ENCODE measurements at regions not wholly inside any gene's neighbourhood (a gene's known extent, or its start where the extent isn't known, plus 50 kb on each side); places are given as distances from the start of the nearest gene placed in this dataset.

DNA sequence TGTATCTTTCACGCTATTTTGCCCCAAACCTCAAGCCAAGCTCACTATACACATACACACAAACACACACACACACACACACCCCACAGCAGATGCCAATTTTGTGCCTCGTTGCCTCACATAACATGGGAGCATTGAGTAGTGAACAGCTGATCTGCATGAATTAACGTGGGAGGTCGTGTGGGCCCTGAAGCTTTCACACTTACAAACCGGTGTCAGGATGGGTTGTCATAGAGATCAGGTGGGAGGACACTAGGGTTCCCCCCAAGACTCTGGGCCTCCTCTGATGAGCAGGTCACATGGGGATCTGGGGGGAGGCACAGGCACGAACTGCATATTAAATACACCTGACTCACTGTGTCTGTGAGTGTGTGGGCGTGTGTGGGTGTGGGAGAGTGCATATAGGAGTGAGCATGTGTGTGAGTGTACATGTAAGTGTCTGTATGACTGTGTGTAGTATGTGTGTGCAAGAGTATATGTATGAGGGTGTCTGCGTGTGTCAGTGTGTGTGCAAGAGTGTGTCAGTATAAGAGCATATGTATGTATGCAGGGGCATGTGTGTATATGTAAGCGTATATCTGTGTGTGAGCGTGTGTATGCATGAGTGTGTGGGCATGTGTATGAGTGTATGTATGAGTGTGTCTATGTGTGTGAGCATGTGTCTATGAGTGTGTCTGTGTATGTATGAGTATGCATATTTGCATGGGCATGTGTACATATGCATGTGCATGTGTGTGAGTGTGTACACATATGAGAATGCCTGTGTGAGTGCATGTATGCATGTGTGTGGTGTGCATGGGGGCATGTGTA lies 370.4 kb downstream of the PREX1 start (continued):
- TF ChIP-seq ARID4B (CRISPR knock-in tag; IDR thresholded peaks at IDR 0.05; ENCODE audit: borderline replicate concordance), result no peak

GRCh38 chr20:48456366-48457192 lies 371.2 kb downstream of the PREX1 start:
- TF ChIP-seq ETV6 (CRISPR knock-in tag; IDR thresholded peaks at IDR 0.05) (no peak), MXD4 (CRISPR knock-in tag; IDR thresholded peaks at IDR 0.05; ENCODE audit: borderline replicate concordance) (no peak), GTF2I (CRISPR knock-in tag; conservative IDR thresholded peaks at IDR 0.05) (no peak), FOXP4 (CRISPR knock-in tag; IDR thresholded peaks at IDR 0.05) (no peak)
- TF ChIP-seq, protein P1, sequence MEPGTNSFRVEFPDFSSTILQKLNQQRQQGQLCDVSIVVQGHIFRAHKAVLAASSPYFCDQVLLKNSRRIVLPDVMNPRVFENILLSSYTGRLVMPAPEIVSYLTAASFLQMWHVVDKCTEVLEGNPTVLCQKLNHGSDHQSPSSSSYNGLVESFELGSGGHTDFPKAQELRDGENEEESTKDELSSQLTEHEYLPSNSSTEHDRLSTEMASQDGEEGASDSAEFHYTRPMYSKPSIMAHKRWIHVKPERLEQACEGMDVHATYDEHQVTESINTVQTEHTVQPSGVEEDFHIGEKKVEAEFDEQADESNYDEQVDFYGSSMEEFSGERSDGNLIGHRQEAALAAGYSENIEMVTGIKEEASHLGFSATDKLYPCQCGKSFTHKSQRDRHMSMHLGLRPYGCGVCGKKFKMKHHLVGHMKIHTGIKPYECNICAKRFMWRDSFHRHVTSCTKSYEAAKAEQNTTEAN (CRISPR knock-in tag; IDR thresholded peaks at IDR 0.05), result no peak
- TF ChIP-seq, protein P2, sequence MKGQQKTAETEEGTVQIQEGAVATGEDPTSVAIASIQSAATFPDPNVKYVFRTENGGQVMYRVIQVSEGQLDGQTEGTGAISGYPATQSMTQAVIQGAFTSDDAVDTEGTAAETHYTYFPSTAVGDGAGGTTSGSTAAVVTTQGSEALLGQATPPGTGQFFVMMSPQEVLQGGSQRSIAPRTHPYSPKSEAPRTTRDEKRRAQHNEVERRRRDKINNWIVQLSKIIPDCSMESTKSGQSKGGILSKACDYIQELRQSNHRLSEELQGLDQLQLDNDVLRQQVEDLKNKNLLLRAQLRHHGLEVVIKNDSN (CRISPR knock-in tag; IDR thresholded peaks at IDR 0.05), result no peak
- TF ChIP-seq, protein P3, sequence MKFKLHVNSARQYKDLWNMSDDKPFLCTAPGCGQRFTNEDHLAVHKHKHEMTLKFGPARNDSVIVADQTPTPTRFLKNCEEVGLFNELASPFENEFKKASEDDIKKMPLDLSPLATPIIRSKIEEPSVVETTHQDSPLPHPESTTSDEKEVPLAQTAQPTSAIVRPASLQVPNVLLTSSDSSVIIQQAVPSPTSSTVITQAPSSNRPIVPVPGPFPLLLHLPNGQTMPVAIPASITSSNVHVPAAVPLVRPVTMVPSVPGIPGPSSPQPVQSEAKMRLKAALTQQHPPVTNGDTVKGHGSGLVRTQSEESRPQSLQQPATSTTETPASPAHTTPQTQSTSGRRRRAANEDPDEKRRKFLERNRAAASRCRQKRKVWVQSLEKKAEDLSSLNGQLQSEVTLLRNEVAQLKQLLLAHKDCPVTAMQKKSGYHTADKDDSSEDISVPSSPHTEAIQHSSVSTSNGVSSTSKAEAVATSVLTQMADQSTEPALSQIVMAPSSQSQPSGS (CRISPR knock-in tag; IDR thresholded peaks at IDR 0.05; ENCODE audit: borderline replicate concordance, low read depth), result no peak
- TF ChIP-seq, protein P4, sequence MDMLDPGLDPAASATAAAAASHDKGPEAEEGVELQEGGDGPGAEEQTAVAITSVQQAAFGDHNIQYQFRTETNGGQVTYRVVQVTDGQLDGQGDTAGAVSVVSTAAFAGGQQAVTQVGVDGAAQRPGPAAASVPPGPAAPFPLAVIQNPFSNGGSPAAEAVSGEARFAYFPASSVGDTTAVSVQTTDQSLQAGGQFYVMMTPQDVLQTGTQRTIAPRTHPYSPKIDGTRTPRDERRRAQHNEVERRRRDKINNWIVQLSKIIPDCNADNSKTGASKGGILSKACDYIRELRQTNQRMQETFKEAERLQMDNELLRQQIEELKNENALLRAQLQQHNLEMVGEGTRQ (CRISPR knock-in tag; IDR thresholded peaks at IDR 0.05), result no peak
- Mint-ChIP-seq H3K27ac (no peak overlapping the region), H3K9me3 (no peaks in the 10 kb centered on the region), H3K4me3 (no peak overlapping the region), H3K36me3 (no peaks in the 10 kb centered on the region), H3K27me3 (ENCODE audit: low read depth) (no peaks in the 10 kb centered on the region), H3K4me1 (peaks cover 20% of the 10 kb centered on the region)
- CTCF ChIA-PET, result interaction anchor here (2.2 kb wide), 1 partner anchor 164 kb away, joined by 9 read pairs; no protein-coding TSS in a partner anchor
- ATAC-seq (no peak), DNase-seq (ENCODE audit: low spot score) (no peak)
- POLR2A ChIA-PET, result no interaction called here
